Spinal cord (tissue), 9 donors: ENCODE measurements at regions not wholly inside any gene's neighbourhood (a gene's known extent, or its start where the extent isn't known, plus 50 kb on each side); places are given as distances from the start of the nearest gene placed in this dataset.

Experiments used
- DNase-seq, 6 donors: peaks; one replicate each; pipeline versions ENCODE4 v3.0.0 to v3.0.0-alpha.2; 2013 to 2015; ENCODE audit warnings: low spot score in 6 of 6, low read depth in 4 of 6
- H3K27ac ChIP-seq: one replicate; pipeline ENCODE4 v1.5.1; 2013; ENCODE audit warnings: low read depth, low read length, control low read depth
- H3K27me3 ChIP-seq: one replicate; pipeline ENCODE4 v1.6.1; 2013; ENCODE audit warnings: low read length; ENCODE audit not compliant: control insufficient read depth, insufficient read depth
- H3K36me3 ChIP-seq: one replicate; pipeline ENCODE4 v1.6.1; 2013; ENCODE audit warnings: low read length; ENCODE audit not compliant: control insufficient read depth, insufficient read depth
- H3K4me1 ChIP-seq: one replicate; pipeline ENCODE4 v1.6.1; 2013; ENCODE audit warnings: low read length; ENCODE audit not compliant: control insufficient read depth, insufficient read depth
- H3K4me3 ChIP-seq: one replicate; pipeline ENCODE4 v1.5.1; 2013; ENCODE audit warnings: low read depth, low read length, control low read depth
- H3K9me3 ChIP-seq: one replicate; pipeline ENCODE4 v1.6.1; 2013; ENCODE audit warnings: low read length; ENCODE audit not compliant: control insufficient read depth, insufficient read depth
- WGBS: methylation state at CpG from one replicate; pipeline ENCODE4 v1.1.5; 2013; ENCODE audit warnings: missing lambda C conversion rate; ENCODE audit not compliant: insufficient coverage; 5-methylcytosine and 5-hydroxymethylcytosine counted together
- donor health status: healthy.

- H3K9me3 ChIP-seq = no peaks in the 10 kb centered on the region
- peaks cover 5% of the 10 kb centered on the region for H3K27me3 ChIP-seq
- H3K27ac ChIP-seq = no peak overlapping the region
- no peak for DNase-seq
- H3K4me1 ChIP-seq = peaks cover 22% of the 10 kb centered on the region
- H3K4me3 ChIP-seq = no peak overlapping the region
- no peaks in the 10 kb centered on the region for H3K36me3 ChIP-seq
- WGBS = 88% methylated on average over 7 of the region's 7 CpGs
These were observed 260.3 kb downstream of the RBFOX3 start for GRCh38 chr17:79350533-79350932.

GRCh38 chr17:79349506-79350400 is 261.1 kb downstream of the RBFOX3 start:
- no peak for DNase-seq
- no peak overlapping the region for H3K27ac ChIP-seq
- no peaks in the 10 kb centered on the region for H3K36me3 ChIP-seq
- WGBS = 89% methylated on average over 22 of the region's 22 CpGs
- peaks cover 5% of the 10 kb centered on the region for H3K27me3 ChIP-seq
- H3K9me3 ChIP-seq = peaks cover 1% of the 10 kb centered on the region
- H3K4me1 ChIP-seq = peaks cover 16% of the 10 kb centered on the region
- no peak overlapping the region for H3K4me3 ChIP-seq

- DNase-seq = no peak
- Histone ChIP-seq H3K4me3 (no peak overlapping the region), H3K9me3 (peaks cover 3% of the 10 kb centered on the region), H3K36me3 (no peaks in the 10 kb centered on the region), H3K27ac (no peak overlapping the region), H3K4me1 (peaks cover 17% of the 10 kb centered on the region), H3K27me3 (no peaks in the 10 kb centered on the region)
- WGBS = 48% methylated on average over 5 of the region's 9 CpGs
These were observed 267.8 kb downstream of the ENGASE start for GRCh38 chr17:79342376-79342775.

- peak in 1 of 6 donors; percentile 31 for DNase-seq
- Histone ChIP-seq H3K9me3 (peaks cover 3% of the 10 kb centered on the region), H3K27ac (no peak overlapping the region), H3K27me3 (no peaks in the 10 kb centered on the region), H3K4me3 (no peak overlapping the region), H3K36me3 (no peaks in the 10 kb centered on the region), H3K4me1 (peaks cover 17% of the 10 kb centered on the region)
- 80% methylated on average over 4 of the region's 8 CpGs for WGBS
These were observed 267.2 kb downstream of the ENGASE start for GRCh38 chr17:79341816-79342215.

- no peaks in the 10 kb centered on the region for H3K27me3 ChIP-seq
- 64% methylated on average over 7 of the region's 8 CpGs for WGBS
- DNase-seq = no peak
- H3K4me1 ChIP-seq = peaks cover 17% of the 10 kb centered on the region
- peaks cover 3% of the 10 kb centered on the region for H3K9me3 ChIP-seq
- no peaks in the 10 kb centered on the region for H3K36me3 ChIP-seq
- H3K27ac ChIP-seq = no peak overlapping the region
- no peak overlapping the region for H3K4me3 ChIP-seq
These were observed 266.7 kb downstream of the ENGASE start for GRCh38 chr17:79341222-79341780.

- Histone ChIP-seq H3K27me3 (no peaks in the 10 kb centered on the region), H3K4me3 (no peak overlapping the region), H3K4me1 (peaks cover 17% of the 10 kb centered on the region), H3K27ac (no peak overlapping the region), H3K9me3 (peaks cover 3% of the 10 kb centered on the region), H3K36me3 (no peaks in the 10 kb centered on the region)
- DNase-seq = peak in 1 of 6 donors; percentile 54
- 71% methylated on average over 6 of the region's 12 CpGs for WGBS
These were observed 266.0 kb downstream of the ENGASE start for GRCh38 chr17:79340333-79341221.

- 84% methylated on average over 5 of the region's 7 CpGs for WGBS
- no peaks in the 10 kb centered on the region for H3K36me3 ChIP-seq
- no peaks in the 10 kb centered on the region for H3K9me3 ChIP-seq
- peaks cover 17% of the 10 kb centered on the region for H3K4me1 ChIP-seq
- no peaks in the 10 kb centered on the region for H3K27me3 ChIP-seq
- H3K4me3 ChIP-seq = no peak overlapping the region
- no peak overlapping the region for H3K27ac ChIP-seq
- peak in 1 of 6 donors; percentile 35 for DNase-seq
These were observed 264.7 kb downstream of the ENGASE start for GRCh38 chr17:79339321-79339720.

- DNase-seq = peak in 1 of 6 donors; percentile 73
- H3K27ac ChIP-seq = no peak overlapping the region
- WGBS = no CpG with 5 or more reads among the region's 4 CpGs
- peaks cover 18% of the 10 kb centered on the region for H3K4me1 ChIP-seq
- H3K27me3 ChIP-seq = no peaks in the 10 kb centered on the region
- no peaks in the 10 kb centered on the region for H3K9me3 ChIP-seq
- H3K36me3 ChIP-seq = no peaks in the 10 kb centered on the region
- no peak overlapping the region for H3K4me3 ChIP-seq
These were observed 264.0 kb downstream of the ENGASE start for GRCh38 chr17:79338604-79339003.

GRCh38 chr17:79338152-79338551 is 263.5 kb downstream of the ENGASE start:
- DNase-seq = no peak
- Histone ChIP-seq H3K27me3 (no peaks in the 10 kb centered on the region), H3K4me3 (no peak overlapping the region), H3K9me3 (no peaks in the 10 kb centered on the region), H3K36me3 (no peaks in the 10 kb centered on the region), H3K27ac (no peak overlapping the region), H3K4me1 (peaks cover 21% of the 10 kb centered on the region)
- WGBS = 61% methylated on average over 5 of the region's 7 CpGs
